Endothelial cell of umbilical vein (primary cell): ENCODE measurements at regions not wholly inside any gene's neighbourhood (a gene's known extent, or its start where the extent isn't known, plus 50 kb on each side); places are given as distances from the start of the nearest gene placed in this dataset.

Source experiments
- BruUV-seq: library from RNA; stranded (reverse); fragments of 400-500 nt; replicated peaks from 2 replicates; lab custom pipeline; 2021; lab: Mats Ljungman, UMichigan
- CTCF ChIA-PET: fragments of 300-600, 350-600 bp; sonication (Branson Sonifier 250); formaldehyde crosslinking; loops from one replicate; lab custom pipeline; 2021; ENCODE audit warnings: antibody characterized with exemption, inconsistent platforms; lab: Charles Lee
- POLR2A ChIA-PET: fragments of 300-600, 350-600 bp; sonication (Branson Sonifier 250); formaldehyde crosslinking; loops from one replicate; lab custom pipeline; 2021; ENCODE audit warnings: antibody characterized with exemption, inconsistent platforms; lab: Charles Lee
- DNase-seq: peaks from one replicate; pipeline ENCODE4 v3.0.0-alpha.2; 2011; ENCODE audit warnings: low read depth, low spot score
- FAIRE-seq: peaks from 2 replicates; lab custom pipeline; 2011; peaks lifted over from hg19 to GRCh38; lab: Jason Lieb, UNC
- H2AFZ ChIP-seq: 2 replicates; pipeline ENCODE4 v1.6.0; 2012; ENCODE audit warnings: low read depth, low read length, control low read depth, inconsistent platforms
- H3K27ac ChIP-seq: 2 replicates; pipeline ENCODE4 v1.5.1; 2011; ENCODE audit warnings: low read depth, mild to moderate bottlenecking, control low read depth, low read length, moderate library complexity; ENCODE audit not compliant: insufficient read depth
- H3K27me3 ChIP-seq, 2 experiments: 2 replicates each; pipeline versions ENCODE4 v1.6.0 to v1.6.1; 2011; ENCODE audit warnings: low read length in 2 of 2, mixed read lengths in 1 of 2; ENCODE audit not compliant: control insufficient read depth in 2 of 2, insufficient read depth in 2 of 2
- H3K36me3 ChIP-seq, 2 experiments: 2 replicates in 1 of 2; 3 replicates in 1 of 2; pipeline ENCODE4 v1.5.1; 2011; ENCODE audit warnings: low read length in 2 of 2, mild to moderate bottlenecking in 1 of 2, moderate library complexity in 1 of 2; ENCODE audit not compliant: control insufficient read depth in 2 of 2, insufficient read depth in 2 of 2; ENCODE audit errors: extremely low read depth in 1 of 2
- H3K4me1 ChIP-seq: 3 replicates; pipeline ENCODE4 v1.5.1; 2011; ENCODE audit warnings: mild to moderate bottlenecking, low read length; ENCODE audit not compliant: control insufficient read depth, insufficient read depth; ENCODE audit errors: extremely low read depth
- H3K4me2 ChIP-seq: 2 replicates; pipeline ENCODE4 v1.6.1; 2011; ENCODE audit warnings: low read length, control low read depth, mixed read lengths; ENCODE audit not compliant: insufficient read depth
- H3K4me3 ChIP-seq, 3 experiments: fragments of 200-600 bp in 1 of 3; sonication (generic), shearing (Covaris generic) in 1 of 3; replicated peaks in 1 of 3; 2 replicates each; pipeline ENCODE4 v1.5.1; 2011 to 2016; ENCODE audit warnings: control low read depth in 3 of 3, low read length in 3 of 3, mild to moderate bottlenecking in 2 of 3, inconsistent platforms in 1 of 3, low read depth in 1 of 3, moderate library complexity in 1 of 3; ENCODE audit not compliant: insufficient read depth in 1 of 3
- H3K79me2 ChIP-seq: 2 replicates; pipeline ENCODE4 v1.6.0; 2012; ENCODE audit warnings: low read length, inconsistent platforms; ENCODE audit not compliant: control insufficient read depth, insufficient read depth
- H3K9ac ChIP-seq: replicated peaks from 2 replicates; pipeline ENCODE3; 2011; ENCODE audit warnings: low read length, control low read depth; ENCODE audit not compliant: insufficient read depth; ENCODE audit errors: extremely low read depth
- H3K9me1 ChIP-seq: replicated peaks from 3 replicates; pipeline ENCODE4 v1.6.0; 2011; ENCODE audit warnings: mild to moderate bottlenecking, low read length; ENCODE audit not compliant: control insufficient read depth, insufficient read depth; ENCODE audit errors: extremely low read depth
- H3K9me3 ChIP-seq: replicated peaks from 2 replicates; pipeline ENCODE4 v1.5.1; 2012; ENCODE audit warnings: low read length, inconsistent platforms; ENCODE audit not compliant: control insufficient read depth, insufficient read depth
- H4K20me1 ChIP-seq: replicated peaks from 2 replicates; pipeline ENCODE3; 2011; ENCODE audit warnings: mild to moderate bottlenecking, low read length; ENCODE audit not compliant: control insufficient read depth, insufficient read depth; ENCODE audit errors: extremely low read depth
- EZH2 ChIP-seq: IDR thresholded peaks from 2 replicates; pipeline ENCODE4 v1.6.1; 2012; ENCODE audit warnings: borderline replicate concordance, low read depth, mild to moderate bottlenecking, moderate library complexity, low read length, inconsistent platforms; ENCODE audit not compliant: severe bottlenecking
- FOS ChIP-seq: IDR thresholded peaks from 2 replicates; pipeline ENCODE4 v1.6.1; 2011; ENCODE audit warnings: mild to moderate bottlenecking, low read length, moderate library complexity, borderline replicate concordance; ENCODE audit not compliant: insufficient read depth
- GATA2 ChIP-seq: IDR thresholded peaks from 2 replicates; pipeline ENCODE4 v1.7.0; 2011; ENCODE audit warnings: low read depth, mild to moderate bottlenecking, moderate library complexity, mixed read lengths, low read length; ENCODE audit not compliant: insufficient read length, insufficient read depth
- JUN ChIP-seq: IDR thresholded peaks from 2 replicates; pipeline ENCODE4 v1.6.1; 2011; ENCODE audit warnings: borderline replicate concordance, low read depth; ENCODE audit not compliant: insufficient read length, insufficient read depth
- MAX ChIP-seq: IDR thresholded peaks from 2 replicates; pipeline ENCODE4 v1.6.1; 2011; ENCODE audit not compliant: insufficient read depth, insufficient read length
- MYC ChIP-seq: IDR thresholded peaks from one replicate; pipeline ENCODE4 v1.6.1; 2011; ENCODE audit warnings: mild to moderate bottlenecking, low read depth, low read length
- POLR2A ChIP-seq: IDR thresholded peaks from 2 replicates; pipeline ENCODE4 v1.6.1; 2012; ENCODE audit warnings: low read depth, mild to moderate bottlenecking, control low read depth, low read length
- POLR2AphosphoS5 ChIP-seq: IDR thresholded peaks from 2 replicates; pipeline ENCODE4 v1.6.1; 2012; ENCODE audit warnings: low read depth, mild to moderate bottlenecking, control low read depth, low read length, moderate library complexity; ENCODE audit not compliant: insufficient read depth
- dilution Hi-C: fragments of 300-500 bp; cut with MboI; formaldehyde crosslinking; loops from one replicate; pipeline ENCODE4 v1.15.0; 2019; ENCODE audit warnings: low sequenced_read_pairs; ENCODE audit not compliant: extremely low pct_ligation_motif_present
- intact Hi-C: fragments of 100-400 bp; cut with micrococcal nuclease; formaldehyde crosslinking; loops from one replicate; pipeline ENCODE4 v1.10.0; 2022
- TF ChIP-seq, protein P1 (sequence below), 2 donors: IDR thresholded peaks; 1 replicate in 1 of 2; 2 replicates in 1 of 2; pipeline ENCODE4 v1.5.1; 2011; ENCODE audit warnings: low read length in 2 of 2, mild to moderate bottlenecking in 2 of 2, moderate library complexity in 2 of 2, control low read depth in 1 of 2, inconsistent platforms in 1 of 2, low read depth in 1 of 2; ENCODE audit not compliant: insufficient read depth in 1 of 2; ENCODE audit errors: extremely low read depth in 1 of 2

DNA sequence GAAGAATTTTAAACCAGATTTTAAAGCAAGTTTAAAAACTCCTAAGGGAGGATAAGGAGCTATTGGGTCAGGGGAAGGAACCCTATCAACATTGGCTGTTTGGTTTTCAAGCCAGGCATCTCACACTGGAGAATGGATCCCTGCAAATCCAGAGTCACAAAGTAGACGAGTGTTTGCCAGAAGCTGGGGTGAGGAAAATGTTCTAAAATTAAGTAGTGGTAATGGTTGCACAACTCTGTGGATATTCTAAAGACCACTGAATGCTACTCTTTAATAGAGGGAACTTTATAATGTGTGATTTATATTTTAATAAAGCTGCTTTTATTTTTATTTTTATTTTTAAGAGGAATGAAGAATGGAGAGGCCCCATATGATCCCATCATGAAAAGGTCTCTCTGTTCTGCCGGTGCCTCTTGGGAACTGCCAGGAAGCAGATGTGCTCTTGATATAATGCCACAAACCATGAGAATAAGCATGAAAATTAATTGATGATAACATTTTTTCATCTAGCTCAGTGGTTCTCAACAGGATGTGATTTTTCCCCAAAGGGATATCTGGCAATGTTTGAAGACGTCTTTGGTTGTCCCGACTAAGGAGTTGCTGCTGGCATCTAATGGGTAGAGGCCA, 379.0 kb upstream of the CNR1 start:
- H2AFZ ChIP-seq: no peak overlapping the region
- dilution Hi-C loops (no loop called here), intact Hi-C loops (no loop called here)
- H4K20me1 ChIP-seq: no peaks in the 10 kb centered on the region
- no peak overlapping the region for H3K9ac ChIP-seq
- no peaks in the 10 kb centered on the region for H3K27me3 ChIP-seq
- H3K27ac ChIP-seq: no peak overlapping the region
- no peak for FAIRE-seq
- H3K9me3 ChIP-seq: no peaks in the 10 kb centered on the region
- no peaks in the 10 kb centered on the region for H3K4me1 ChIP-seq
- ChIA-PET POLR2A (interaction anchor here (0.7 kb wide), 1 partner anchor 302 kb away, joined by 3 read pairs; no protein-coding TSS in a partner anchor), CTCF (no interaction called here)
- no peaks in the 10 kb centered on the region for H3K9me1 ChIP-seq
- no peak for TF ChIP-seq FOS
- no peak for TF ChIP-seq EZH2
- no peak for TF ChIP-seq MAX
- H3K4me3 ChIP-seq: no peak overlapping the region
- no peak for DNase-seq
- H3K79me2 ChIP-seq: no peaks in the 10 kb centered on the region
- no peak overlapping the region for H3K4me2 ChIP-seq
- BruUV-seq: no TSS peak
- H3K36me3 ChIP-seq: no peaks in the 10 kb centered on the region

DNA sequence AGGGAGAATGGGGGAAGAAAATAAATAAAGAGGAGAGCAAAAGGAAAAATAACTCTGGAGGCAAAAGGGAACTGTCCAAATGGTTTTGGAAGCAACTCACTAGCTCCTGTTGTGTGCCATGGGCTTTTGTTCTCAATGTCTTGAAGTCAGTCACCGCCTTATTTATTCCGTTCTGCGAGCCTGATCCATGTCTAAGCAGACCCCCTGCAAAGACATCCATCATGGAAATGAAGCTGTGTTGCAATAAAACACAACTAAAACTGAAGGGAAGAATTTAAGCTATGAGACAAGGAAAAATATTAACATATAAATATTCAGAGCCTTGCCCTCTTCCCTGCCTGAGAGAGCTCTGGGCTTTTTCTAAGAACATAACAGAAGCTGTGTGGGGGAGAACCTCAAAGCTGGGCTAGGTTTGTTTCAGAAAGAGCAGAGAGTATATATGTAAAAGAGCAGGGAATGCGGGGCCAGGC, 373.2 kb upstream of the CNR1 start:
- H3K27me3 ChIP-seq: no peaks in the 10 kb centered on the region
- no peaks in the 10 kb centered on the region for H3K9me1 ChIP-seq
- H3K79me2 ChIP-seq: no peaks in the 10 kb centered on the region
- H3K4me3 ChIP-seq: no peak overlapping the region
- no peak overlapping the region for H3K27ac ChIP-seq
- no peak overlapping the region for H3K4me2 ChIP-seq
- dilution Hi-C loops (no loop called here), intact Hi-C loops (no loop called here)
- H3K9ac ChIP-seq: no peak overlapping the region
- no peaks in the 10 kb centered on the region for H4K20me1 ChIP-seq
- BruUV-seq: no TSS peak
- TF ChIP-seq JUN: no peak
- no peak for TF ChIP-seq GATA2
- TF ChIP-seq, protein P1, sequence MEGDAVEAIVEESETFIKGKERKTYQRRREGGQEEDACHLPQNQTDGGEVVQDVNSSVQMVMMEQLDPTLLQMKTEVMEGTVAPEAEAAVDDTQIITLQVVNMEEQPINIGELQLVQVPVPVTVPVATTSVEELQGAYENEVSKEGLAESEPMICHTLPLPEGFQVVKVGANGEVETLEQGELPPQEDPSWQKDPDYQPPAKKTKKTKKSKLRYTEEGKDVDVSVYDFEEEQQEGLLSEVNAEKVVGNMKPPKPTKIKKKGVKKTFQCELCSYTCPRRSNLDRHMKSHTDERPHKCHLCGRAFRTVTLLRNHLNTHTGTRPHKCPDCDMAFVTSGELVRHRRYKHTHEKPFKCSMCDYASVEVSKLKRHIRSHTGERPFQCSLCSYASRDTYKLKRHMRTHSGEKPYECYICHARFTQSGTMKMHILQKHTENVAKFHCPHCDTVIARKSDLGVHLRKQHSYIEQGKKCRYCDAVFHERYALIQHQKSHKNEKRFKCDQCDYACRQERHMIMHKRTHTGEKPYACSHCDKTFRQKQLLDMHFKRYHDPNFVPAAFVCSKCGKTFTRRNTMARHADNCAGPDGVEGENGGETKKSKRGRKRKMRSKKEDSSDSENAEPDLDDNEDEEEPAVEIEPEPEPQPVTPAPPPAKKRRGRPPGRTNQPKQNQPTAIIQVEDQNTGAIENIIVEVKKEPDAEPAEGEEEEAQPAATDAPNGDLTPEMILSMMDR (IDR thresholded peaks at IDR 0.05; ENCODE audit: extremely low read depth in 1 of 2, insufficient read depth in 1 of 2, low read depth in 1 of 2, low read length in 2 of 2): no peak
- no peak for TF ChIP-seq POLR2AphosphoS5
- TF ChIP-seq EZH2: no peak
- no peak for TF ChIP-seq MYC
- no peak for TF ChIP-seq MAX
- TF ChIP-seq POLR2A: no peak
- TF ChIP-seq FOS: no peak
- no peak for FAIRE-seq
- ChIA-PET CTCF (no interaction called here), POLR2A (no interaction called here)
- no peaks in the 10 kb centered on the region for H3K36me3 ChIP-seq
- no peak overlapping the region for H2AFZ ChIP-seq
- no peaks in the 10 kb centered on the region for H3K4me1 ChIP-seq
- DNase-seq: no peak
- H3K9me3 ChIP-seq: no peaks in the 10 kb centered on the region
